ENCODE measurements at regions not wholly inside any gene's neighbourhood (a gene's known extent, or its start where the extent isn't known, plus 50 kb on each side); places are given as distances from the start of the nearest gene placed in this dataset.

GRCh38 chr16:82419332-82419731 lies 207.4 kb upstream of the CDH13 start:
- ChIA-PET CTCF (ENCODE audit: partially characterized antibody) (interaction anchor here (1.0 kb wide), 1 partner anchor 37 kb away, joined by 4 read pairs; no protein-coding TSS in a partner anchor), POLR2A (ENCODE audit: partially characterized antibody) (no interaction called here)
- Histone ChIP-seq H2AFZ (ENCODE audit: low read length) (no peak overlapping the region), H3K23me2 (ENCODE audit: low read depth, low read length) (no peaks in the 10 kb centered on the region), H3K79me1 (ENCODE audit: low read depth, low read length) (no peaks in the 10 kb centered on the region), H2BK120ac (replicated peaks; ENCODE audit: low read depth, low read length) (no peak overlapping the region), H2BK5ac (ENCODE audit: low read depth, low read length) (no peak overlapping the region), H2BK12ac (ENCODE audit: low read depth, low read length) (no peak overlapping the region), H3K79me2 (ENCODE audit: control insufficient read depth in 1 of 2, insufficient read depth in 2 of 2, low read length in 2 of 2) (no peaks in the 10 kb centered on the region), H3K4me2 (ENCODE audit: insufficient read depth in 1 of 2, low read depth in 2 of 2, low read length in 2 of 2) (no peak overlapping the region), H2BK20ac (ENCODE audit: low read length) (no peak overlapping the region), H4K91ac (replicated peaks; ENCODE audit: insufficient read length, low read length) (no peak overlapping the region), H3K4me3 (ENCODE audit: extremely low read depth in 1 of 4, insufficient read depth in 2 of 4, low read depth in 3 of 4, low read length in 4 of 4) (no peak overlapping the region), H3K9ac (replicated peaks in 1 of 4; ENCODE audit: extremely low read depth in 1 of 4, low read depth in 3 of 4, low read length in 3 of 4) (no peak overlapping the region), H3K4me1 (replicated peaks in 1 of 4; ENCODE audit: control insufficient read depth in 3 of 4, insufficient read depth in 4 of 4, low read length in 3 of 4) (no peaks in the 10 kb centered on the region), H3K27me3 (replicated peaks in 1 of 4; ENCODE audit: control insufficient read depth in 3 of 4, extremely low read depth in 1 of 4, insufficient read depth in 3 of 4, low read length in 3 of 4) (no peaks in the 10 kb centered on the region), H2BK15ac (ENCODE audit: low read length) (no peak overlapping the region), H3K36me3 (ENCODE audit: control insufficient read depth in 2 of 4, insufficient read depth in 4 of 4, low read length in 3 of 4) (no peaks in the 10 kb centered on the region), H3K4ac (replicated peaks; ENCODE audit: insufficient read length, low read depth, low read length) (no peak overlapping the region), H4K5ac (ENCODE audit: insufficient read length, low read depth, low read length) (no peak overlapping the region), H3K18ac (ENCODE audit: extremely low read depth, low read length) (no peak overlapping the region), H3K14ac (ENCODE audit: insufficient read length) (no peak overlapping the region), H3K23ac (ENCODE audit: insufficient read length) (no peak overlapping the region), H3K9me3 (ENCODE audit: insufficient read depth in 2 of 2, low read depth in 1 of 2, low read length in 1 of 2) (no peaks in the 10 kb centered on the region), H4K8ac (ENCODE audit: extremely low read depth, insufficient read depth, low read length) (no peak overlapping the region), H3K27ac (ENCODE audit: low read depth, low read length) (no peak overlapping the region), H2AK5ac (ENCODE audit: low read depth, low read length) (no peak overlapping the region), H3K56ac (replicated peaks; ENCODE audit: insufficient read length, low read depth, low read length) (no peak overlapping the region), H4K20me1 (replicated peaks in 1 of 2; ENCODE audit: control insufficient read depth in 1 of 2, insufficient read depth in 2 of 2, low read length in 2 of 2) (no peaks in the 10 kb centered on the region)
- DNase-seq (ENCODE audit: low read depth in 1 of 2, low spot score in 2 of 2) (no peak), FAIRE-seq (no peak)
- 89% methylated on average over 5 of the region's 5 CpGs; no CpG with 5 or more reads in 1 of the 2 experiments for WGBS, 2 experiments (ENCODE audit: extremely low coverage in 1 of 2, insufficient coverage in 1 of 2, insufficient read length in 1 of 2, insufficient replicate concordance in 2 of 2, low coverage in 1 of 2, low lambda C conversion rate in 2 of 2, missing lambda C conversion rate in 1 of 2)
- TF ChIP-seq CREB1 (IDR thresholded peaks at IDR 0.05) (no peak), CBX5 (IDR thresholded peaks at IDR 0.05; ENCODE audit: low read depth, low read length) (no peak), EZH2 (IDR thresholded peaks at IDR 0.05; ENCODE audit: low read depth, low read length, severe bottlenecking) (no peak), BCL11A (IDR thresholded peaks at IDR 0.05; ENCODE audit: low read depth in 2 of 2, low read length in 2 of 2) (no peak), CTBP2 (IDR thresholded peaks at IDR 0.05; ENCODE audit: borderline replicate concordance, insufficient read depth, insufficient read length, low read length) (no peak), USF2 (IDR thresholded peaks at IDR 0.05; ENCODE audit: low read length) (no peak), CBX8 (IDR thresholded peaks at IDR 0.05; ENCODE audit: borderline replicate concordance, low read depth, low read length) (no peak), CHD2 (IDR thresholded peaks at IDR 0.05; ENCODE audit: low read length) (no peak), JUN (IDR thresholded peaks at IDR 0.05; ENCODE audit: low read depth, low read length) (no peak), RXRA (IDR thresholded peaks at IDR 0.05; ENCODE audit: insufficient read depth, low read depth, low read length) (no peak), SRF (IDR thresholded peaks at IDR 0.05; ENCODE audit: low read depth, low read length) (no peak), NANOG (IDR thresholded peaks at IDR 0.05; ENCODE audit: insufficient read depth, low read depth, low read length, poor library complexity, severe bottlenecking) (no peak), CEBPB (IDR thresholded peaks at IDR 0.05; ENCODE audit: low read depth, low read length) (no peak), SIRT6 (IDR thresholded peaks at IDR 0.05; ENCODE audit: low read length) (no peak)

All from H1 (cell line).